RWPE1 (cell line): ENCODE measurements at regions not wholly inside any gene's neighbourhood (a gene's known extent, or its start where the extent isn't known, plus 50 kb on each side); places are given as distances from the start of the nearest gene placed in this dataset.

Experiments used
- CTCF ChIA-PET: fragments of 350-600 bp; sonication (Branson Sonifier 250); formaldehyde crosslinking; extraction: SDS; loops from one replicate; lab custom pipeline; 2021; lab: Yijun Ruan, JAX
- POLR2A ChIA-PET: fragments of 400-600 bp; formaldehyde crosslinking; extraction: SDS; loops from one replicate; lab custom pipeline; 2020; ENCODE audit warnings: antibody characterized with exemption; ENCODE audit not compliant: low non-redundant PET; lab: Yijun Ruan, JAX
- DNase-seq: peaks from one replicate; pipeline ENCODE4 v3.0.0; 2012; ENCODE audit warnings: low spot score
- H3K27ac ChIP-seq: fragments of 450-650 bp; 2 replicates; pipeline ENCODE4 v1.5.1; 2017
- CTCF ChIP-seq: fragments of 450-650 bp; conservative IDR thresholded peaks from 2 replicates; pipeline ENCODE4 v1.5.1; 2017; ENCODE audit warnings: low read depth, mild to moderate bottlenecking

DNA sequence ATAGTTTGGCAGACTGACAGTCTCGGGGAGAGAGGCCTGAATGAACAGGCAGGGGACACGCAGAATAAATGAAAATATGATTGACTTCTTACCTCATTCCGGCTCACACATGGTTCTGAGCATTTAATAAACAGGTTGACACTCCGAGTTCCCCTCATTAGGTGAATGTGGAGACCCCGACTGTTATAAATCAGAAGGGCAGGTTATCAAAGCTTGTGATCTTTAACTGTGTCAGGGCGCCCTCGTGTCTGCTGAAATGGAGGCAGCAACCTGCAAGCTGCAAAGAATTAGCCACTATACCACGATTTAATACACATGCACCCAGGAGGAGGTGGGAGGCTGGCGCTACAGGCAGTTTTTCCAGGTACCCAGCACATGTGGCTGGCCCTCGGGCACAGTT lies 627.5 kb downstream of the MED13L start:
- ChIA-PET CTCF (no interaction called here), POLR2A (no interaction called here)
- no peak for DNase-seq
- TF ChIP-seq CTCF, result no peak
- H3K27ac ChIP-seq, result no peak overlapping the region

GRCh38 chr12:115648463-115648862 lies 629.0 kb downstream of the MED13L start:
- ChIA-PET POLR2A (no interaction called here), CTCF (no interaction called here)
- H3K27ac ChIP-seq, result no peak overlapping the region
- TF ChIP-seq CTCF, result no peak
- DNase-seq, result no peak

DNA sequence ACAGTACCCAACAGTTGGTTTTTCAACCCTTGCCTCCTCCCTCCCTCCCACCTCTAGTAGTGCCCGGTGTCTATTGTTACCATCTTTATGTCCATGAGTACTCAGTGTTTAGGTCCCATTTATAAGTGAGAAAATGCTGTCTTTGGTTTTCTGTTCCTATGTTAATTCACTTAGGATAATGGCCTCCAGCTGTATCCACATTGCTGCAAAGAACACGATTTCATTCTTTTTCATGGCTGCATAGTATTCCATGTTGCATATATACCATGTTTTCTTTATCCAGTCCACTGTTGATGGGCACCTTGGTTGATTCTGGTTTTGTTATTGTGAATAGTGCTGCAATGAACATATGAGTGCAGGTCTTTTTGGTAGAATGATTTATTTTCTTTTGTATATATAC lies 631.3 kb downstream of the MED13L start:
- ChIA-PET CTCF (no interaction called here), POLR2A (no interaction called here)
- H3K27ac ChIP-seq, result no peak overlapping the region
- DNase-seq, result no peak
- TF ChIP-seq CTCF, result no peak

DNA sequence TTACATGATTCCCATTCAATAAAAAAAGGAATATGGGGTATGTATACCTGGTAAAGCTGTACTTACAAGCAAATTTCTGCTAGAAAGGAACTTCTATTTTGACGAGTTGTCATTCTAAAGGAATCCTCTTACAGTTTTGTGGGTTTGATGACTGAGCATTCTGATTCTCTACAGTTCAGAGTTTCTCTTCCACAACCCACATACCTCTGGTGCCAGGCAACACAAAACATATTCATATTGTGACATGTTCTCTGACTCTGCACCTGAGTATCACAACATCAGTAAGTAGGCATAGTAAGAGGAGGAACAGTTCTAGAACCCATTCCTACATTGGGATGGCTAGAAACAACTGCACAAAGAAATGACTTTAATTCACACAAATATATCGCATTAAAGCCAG lies 636.6 kb downstream of the MED13L start:
- CTCF ChIA-PET, result no interaction called here
- no peak overlapping the region for H3K27ac ChIP-seq
- POLR2A ChIA-PET, result no interaction called here
- DNase-seq, result no peak
- TF ChIP-seq CTCF, result no peak

GRCh38 chr12:115639648-115640012 lies 637.9 kb downstream of the MED13L start:
- no peak overlapping the region for H3K27ac ChIP-seq
- ChIA-PET POLR2A (no interaction called here), CTCF (interaction anchor here (1.2 kb wide), 1 partner anchor 956 kb away, joined by 3 read pairs; the partner anchor contains the start of gene TBX3)
- no peak for TF ChIP-seq CTCF
- DNase-seq, result no peak

DNA sequence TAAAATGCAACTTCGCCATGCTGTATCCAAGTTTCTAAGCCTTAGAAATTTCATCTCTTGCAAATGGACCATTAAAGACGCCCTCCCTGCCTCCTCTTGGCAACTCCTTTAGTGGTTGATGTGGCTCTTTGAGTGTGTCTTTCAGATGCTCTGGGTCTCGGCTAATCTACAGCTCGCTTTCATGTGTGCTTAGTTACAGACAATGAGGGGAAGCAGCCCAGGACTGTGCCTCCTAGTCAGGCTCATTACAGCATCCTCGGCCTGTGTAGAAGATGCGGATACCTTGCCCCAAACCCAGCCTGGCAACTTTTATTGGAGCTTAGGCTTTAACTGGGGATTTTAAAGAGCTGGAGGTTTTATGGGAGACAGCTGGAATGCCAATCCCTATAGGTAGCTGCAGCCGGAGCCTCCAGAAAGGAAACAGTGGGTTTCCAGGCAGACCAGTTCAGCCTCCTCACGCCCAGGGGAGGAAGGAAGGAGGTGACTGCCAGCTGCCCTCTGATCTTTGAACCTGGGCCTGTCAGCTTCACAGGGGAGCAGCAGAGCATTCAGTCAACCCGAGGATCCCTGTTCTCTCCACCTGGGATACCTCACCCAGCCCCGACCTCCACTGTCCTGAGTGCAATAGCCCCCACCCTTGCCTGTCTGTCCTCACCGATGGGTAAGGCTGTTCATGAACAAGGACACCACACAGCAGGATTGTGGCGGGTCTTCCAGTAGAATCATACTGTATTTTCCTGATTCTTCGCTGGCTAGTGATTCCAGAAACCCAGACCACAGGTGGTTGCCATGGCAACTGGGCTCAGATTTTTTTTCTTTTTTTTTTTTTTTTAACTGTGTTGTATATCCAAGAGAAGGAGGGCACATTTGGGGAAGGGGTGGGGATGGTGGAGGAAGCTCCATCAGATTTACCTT lies 638.5 kb downstream of the MED13L start:
- no peak for TF ChIP-seq CTCF
- ChIA-PET POLR2A (no interaction called here), CTCF (interaction anchor here (1.2 kb wide), 1 partner anchor 955 kb away, joined by 3 read pairs; the partner anchor contains the start of gene TBX3)
- no peak overlapping the region for H3K27ac ChIP-seq
- no peak for DNase-seq
